Tibial artery (tissue), 4 donors: ENCODE measurements at regions not wholly inside any gene's neighbourhood (a gene's known extent, or its start where the extent isn't known, plus 50 kb on each side); places are given as distances from the start of the nearest gene placed in this dataset.

Experiments
- DNase-seq, 2 donors: peaks; one replicate each; pipeline ENCODE4 v3.0.0-alpha.2; 2019
- H3K27ac ChIP-seq, 2 donors: fragments of 200-600 bp; sonication (generic) in 1 of 2; 1 replicate in 1 of 2; 2 replicates in 1 of 2; pipeline ENCODE4 v1.5.1; 2018 to 2019; ENCODE audit warnings: mild to moderate bottlenecking in 1 of 2
- H3K27me3 ChIP-seq, 2 donors: fragments of 200-600 bp; sonication (generic) in 1 of 2; one replicate each; pipeline versions ENCODE4 v1.5.1 to v1.6.0; 2016 to 2019
- H3K36me3 ChIP-seq, 3 donors: fragments of 200-600 bp; sonication (generic) in 2 of 3; one replicate each; pipeline ENCODE4 v1.5.1; 2016 to 2019; ENCODE audit warnings: mild to moderate bottlenecking in 2 of 3
- H3K4me1 ChIP-seq, 4 donors: fragments of 200-600 bp; sonication (generic) in 2 of 4; 1 replicate in 3 of 4; 2 replicates in 1 of 4; pipeline ENCODE4 v1.5.1; 2016 to 2019
- H3K4me3 ChIP-seq, 2 donors: fragments of 200-600 bp; sonication (generic) in 1 of 2; 1 replicate in 1 of 2; 2 replicates in 1 of 2; pipeline ENCODE4 v1.5.1; 2018 to 2019; ENCODE audit warnings: mild to moderate bottlenecking in 2 of 2
- H3K9me3 ChIP-seq, 3 donors: fragments of 200-600 bp; sonication (generic) in 1 of 3; one replicate each; pipeline ENCODE4 v1.5.1; 2016 to 2019
- CTCF ChIP-seq, 2 experiments: fragments of 200-600 bp in 1 of 2; fragments of 450-650 bp in 1 of 2; IDR thresholded peaks; one replicate each; pipeline ENCODE4 v1.5.1; 2017 to 2019; ENCODE audit warnings: antibody characterized with exemption in 2 of 2, mild to moderate bottlenecking in 1 of 2, moderate library complexity in 1 of 2
- intact Hi-C: fragments of 100-400 bp; cut with DNase I; formaldehyde crosslinking; loops from one replicate; pipeline ENCODE4 v1.15.0; 2023; ENCODE audit warnings: low total_unique reads

- no peak for TF ChIP-seq CTCF (IDR thresholded peaks at IDR 0.05)
- intact Hi-C loops: no loop called here
- Histone ChIP-seq H3K36me3 (no peaks in the 10 kb centered on the region), H3K27me3 (no peaks in the 10 kb centered on the region), H3K4me1 (peaks cover 0 to 33% (median 13%) of the 10 kb centered on the region in 4 donors), H3K27ac (no peak overlapping the region), H3K4me3 (no peak overlapping the region), H3K9me3 (no peaks in the 10 kb centered on the region)
- DNase-seq: no peak
Observed at GRCh38 chr11:30710221-30710620, 124.1 kb upstream of the MPPED2 start.

- Histone ChIP-seq H3K9me3 (no peaks in the 10 kb centered on the region), H3K27me3 (no peaks in the 10 kb centered on the region), H3K36me3 (no peaks in the 10 kb centered on the region), H3K4me3 (no peak overlapping the region), H3K4me1 (peaks cover 0 to 15% (median 2%) of the 10 kb centered on the region in 4 donors), H3K27ac (no peak overlapping the region)
- intact Hi-C loops: no loop called here
- no peak for DNase-seq
- TF ChIP-seq CTCF (IDR thresholded peaks at IDR 0.05): no peak
Observed at GRCh38 chr11:30707110-30707509, 121.0 kb upstream of the MPPED2 start.

- no peaks in the 10 kb centered on the region for H3K36me3 ChIP-seq
- intact Hi-C loops: no loop called here
- no peak overlapping the region for H3K4me3 ChIP-seq
- no peak for DNase-seq
- no peak overlapping the region for H3K27ac ChIP-seq
- H3K9me3 ChIP-seq: no peaks in the 10 kb centered on the region
- no peaks in the 10 kb centered on the region for H3K27me3 ChIP-seq
- TF ChIP-seq CTCF (IDR thresholded peaks at IDR 0.05): no peak
- peaks cover 0 to 13% (median 0%) of the 10 kb centered on the region in 4 donors for H3K4me1 ChIP-seq
Observed at GRCh38 chr11:30705913-30706675, 119.9 kb upstream of the MPPED2 start.

GRCh38 chr11:30698425-30698824, 112.3 kb upstream of the MPPED2 start:
- H3K36me3 ChIP-seq: no peaks in the 10 kb centered on the region

GRCh38 chr11:30697032-30697431, 110.9 kb upstream of the MPPED2 start:
- H3K36me3 ChIP-seq: no peaks in the 10 kb centered on the region
- DNase-seq: no peak
- TF ChIP-seq CTCF (IDR thresholded peaks at IDR 0.05): no peak
- H3K9me3 ChIP-seq: no peaks in the 10 kb centered on the region
- no peak overlapping the region for H3K27ac ChIP-seq
- no peak overlapping the region for H3K4me3 ChIP-seq
- peaks cover 0 to 3% (median 0%) of the 10 kb centered on the region in 4 donors for H3K4me1 ChIP-seq
- intact Hi-C loops: no loop called here
- no peaks in the 10 kb centered on the region for H3K27me3 ChIP-seq

More at GRCh38 chr11:30698425-30698824, 112.3 kb upstream of the MPPED2 start:
- H3K9me3 ChIP-seq: no peaks in the 10 kb centered on the region
- H3K4me1 ChIP-seq: peaks cover 0 to 3% (median 0%) of the 10 kb centered on the region in 4 donors
- H3K27me3 ChIP-seq: no peaks in the 10 kb centered on the region
- H3K27ac ChIP-seq: no peak overlapping the region
- TF ChIP-seq CTCF (IDR thresholded peaks at IDR 0.05): no peak
- no peak for DNase-seq
- intact Hi-C loops: no loop called here
- H3K4me3 ChIP-seq: no peak overlapping the region
